Peyer's patch (tissue), 4 donors: ENCODE measurements at regions not wholly inside any gene's neighbourhood (a gene's known extent, or its start where the extent isn't known, plus 50 kb on each side); places are given as distances from the start of the nearest gene placed in this dataset.

Source experiments
- DNase-seq, 3 donors: peaks; one replicate each; pipeline ENCODE4 v3.0.0-alpha.2; 2017 to 2019
- H3K27ac ChIP-seq, 4 donors: fragments of 200-600 bp; sonication (generic); one replicate each; pipeline ENCODE4 v1.5.1; 2016 to 2019
- H3K27me3 ChIP-seq, 2 donors: fragments of 200-600 bp; sonication (generic); one replicate each; pipeline ENCODE4 v1.5.1; 2019
- H3K36me3 ChIP-seq, 3 donors: fragments of 200-600 bp; sonication (generic); one replicate each; pipeline ENCODE4 v1.5.1; 2016 to 2019
- H3K4me1 ChIP-seq, 4 donors: fragments of 200-600 bp; sonication (generic); one replicate each; pipeline ENCODE4 v1.5.1; 2016 to 2019
- H3K4me3 ChIP-seq, 4 donors: fragments of 200-600 bp; sonication (generic); 1 replicate in 3 of 4; 2 replicates in 1 of 4; pipeline ENCODE4 v1.5.1; 2016 to 2019; ENCODE audit warnings: mild to moderate bottlenecking in 1 of 4
- H3K9me3 ChIP-seq, 4 donors: fragments of 200-600 bp; sonication (generic); one replicate each; pipeline ENCODE4 v1.5.1; 2016 to 2019; ENCODE audit warnings: mild to moderate bottlenecking in 1 of 4
- POLR2A ChIP-seq, 2 donors: fragments of 450-650 bp; IDR thresholded peaks; one replicate each; pipeline ENCODE4 v1.5.1; 2017; ENCODE audit warnings: antibody characterized with exemption in 2 of 2, mild to moderate bottlenecking in 2 of 2, moderate library complexity in 2 of 2
- TF ChIP-seq, protein P1 (sequence below), 6 experiments: fragments of 450-650 bp in 4 of 6; fragments of 200-600 bp in 2 of 6; sonication (generic) in 1 of 6; IDR thresholded peaks; one replicate each; pipeline ENCODE4 v1.5.1; 2017 to 2019; ENCODE audit warnings: antibody characterized with exemption in 6 of 6, mild to moderate bottlenecking in 3 of 6, moderate library complexity in 1 of 6

DNA sequence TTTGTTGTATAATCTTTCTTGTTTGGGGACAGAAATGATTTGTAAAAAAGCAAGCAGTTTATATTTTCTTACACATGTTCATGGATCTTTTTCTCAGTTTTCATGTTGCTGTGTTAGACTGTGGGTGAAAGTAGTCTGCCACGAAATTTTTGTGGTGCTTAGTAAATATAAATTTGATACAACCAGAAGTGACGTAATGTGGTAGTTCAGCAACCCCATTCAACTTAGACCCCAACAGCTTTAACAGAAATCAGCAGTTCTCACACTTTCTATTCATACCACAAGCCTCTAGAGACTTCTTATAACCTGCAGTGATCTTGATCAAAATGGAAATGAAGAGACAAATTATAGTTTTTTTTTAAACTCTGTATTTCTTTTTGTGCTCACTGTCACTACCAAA, 120.2 kb upstream of the IGSF10 start:
- H3K36me3 ChIP-seq: no peaks in the 10 kb centered on the region
- H3K4me1 ChIP-seq: no peaks in the 10 kb centered on the region
- no peaks in the 10 kb centered on the region for H3K9me3 ChIP-seq
- H3K27me3 ChIP-seq: no peaks in the 10 kb centered on the region
- H3K4me3 ChIP-seq: no peak overlapping the region
- no peak for DNase-seq
- TF ChIP-seq, protein P1, sequence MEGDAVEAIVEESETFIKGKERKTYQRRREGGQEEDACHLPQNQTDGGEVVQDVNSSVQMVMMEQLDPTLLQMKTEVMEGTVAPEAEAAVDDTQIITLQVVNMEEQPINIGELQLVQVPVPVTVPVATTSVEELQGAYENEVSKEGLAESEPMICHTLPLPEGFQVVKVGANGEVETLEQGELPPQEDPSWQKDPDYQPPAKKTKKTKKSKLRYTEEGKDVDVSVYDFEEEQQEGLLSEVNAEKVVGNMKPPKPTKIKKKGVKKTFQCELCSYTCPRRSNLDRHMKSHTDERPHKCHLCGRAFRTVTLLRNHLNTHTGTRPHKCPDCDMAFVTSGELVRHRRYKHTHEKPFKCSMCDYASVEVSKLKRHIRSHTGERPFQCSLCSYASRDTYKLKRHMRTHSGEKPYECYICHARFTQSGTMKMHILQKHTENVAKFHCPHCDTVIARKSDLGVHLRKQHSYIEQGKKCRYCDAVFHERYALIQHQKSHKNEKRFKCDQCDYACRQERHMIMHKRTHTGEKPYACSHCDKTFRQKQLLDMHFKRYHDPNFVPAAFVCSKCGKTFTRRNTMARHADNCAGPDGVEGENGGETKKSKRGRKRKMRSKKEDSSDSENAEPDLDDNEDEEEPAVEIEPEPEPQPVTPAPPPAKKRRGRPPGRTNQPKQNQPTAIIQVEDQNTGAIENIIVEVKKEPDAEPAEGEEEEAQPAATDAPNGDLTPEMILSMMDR (IDR thresholded peaks at IDR 0.05): no peak
- no peak for TF ChIP-seq POLR2A (IDR thresholded peaks at IDR 0.05)
- H3K27ac ChIP-seq: no peak overlapping the region

DNA sequence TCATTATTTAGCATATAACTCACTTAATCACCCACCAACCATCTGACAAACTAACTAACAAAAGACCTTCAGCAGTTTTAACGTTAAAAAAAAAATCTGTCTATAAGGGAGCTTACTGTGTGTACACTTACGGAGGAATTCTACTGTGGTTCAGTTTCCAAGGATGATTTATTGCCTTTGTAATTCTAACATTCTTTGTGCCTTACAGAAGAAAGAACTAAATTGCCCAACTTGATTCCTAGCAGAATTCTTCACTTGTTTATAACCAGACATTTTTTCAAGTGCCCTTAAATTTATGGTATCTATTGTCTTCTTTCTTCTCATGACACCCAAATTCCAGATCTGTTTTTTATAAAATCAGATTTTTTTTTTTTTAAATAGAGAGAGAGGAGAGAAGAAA, 119.7 kb upstream of the IGSF10 start:
- H3K27ac ChIP-seq: no peak overlapping the region
- TF ChIP-seq, protein P1 (IDR thresholded peaks at IDR 0.05): no peak
- TF ChIP-seq POLR2A (IDR thresholded peaks at IDR 0.05): no peak
- H3K27me3 ChIP-seq: no peaks in the 10 kb centered on the region
- DNase-seq: no peak
- no peak overlapping the region for H3K4me3 ChIP-seq
- H3K9me3 ChIP-seq: no peaks in the 10 kb centered on the region
- no peaks in the 10 kb centered on the region for H3K4me1 ChIP-seq
- H3K36me3 ChIP-seq: no peaks in the 10 kb centered on the region

DNA sequence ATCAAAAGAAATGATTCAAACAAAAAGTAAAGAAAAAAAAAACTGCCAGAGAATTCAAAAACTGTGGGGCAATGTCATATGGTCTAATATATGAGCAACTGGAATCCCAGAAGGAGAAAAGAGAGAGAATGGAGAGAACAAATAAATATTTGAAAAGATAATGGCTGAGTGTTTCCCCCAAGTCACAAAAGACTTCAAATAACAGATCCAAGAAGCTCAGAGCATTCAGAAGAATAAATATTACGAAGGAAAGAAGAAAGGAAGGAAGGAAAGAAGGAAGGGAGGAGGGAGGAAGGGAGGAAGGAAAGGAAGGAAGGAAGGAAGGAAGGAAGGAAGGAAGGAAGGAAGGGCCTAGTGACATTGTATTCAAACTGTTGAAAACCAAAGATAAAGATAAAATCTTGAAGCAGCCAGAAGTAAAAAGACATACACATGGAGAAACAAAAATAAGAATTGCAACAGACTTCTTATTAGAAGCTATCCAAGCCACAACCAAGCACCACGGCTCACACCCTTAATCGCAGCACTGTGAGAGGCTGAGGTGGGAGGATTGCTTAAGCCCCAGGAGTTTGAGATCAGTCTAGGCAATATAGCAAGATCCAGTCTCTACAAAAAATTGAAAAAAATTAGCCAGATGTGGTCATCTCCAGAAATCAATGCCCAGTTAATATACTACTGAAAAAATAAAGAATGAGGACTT, 118.9 kb upstream of the IGSF10 start:
- Histone ChIP-seq H3K27ac (no peak overlapping the region), H3K9me3 (no peaks in the 10 kb centered on the region), H3K36me3 (no peaks in the 10 kb centered on the region), H3K4me3 (no peak overlapping the region), H3K27me3 (no peaks in the 10 kb centered on the region), H3K4me1 (no peaks in the 10 kb centered on the region)
- DNase-seq: no peak
- TF ChIP-seq, protein P1 (IDR thresholded peaks at IDR 0.05): no peak
- no peak for TF ChIP-seq POLR2A (IDR thresholded peaks at IDR 0.05)

DNA sequence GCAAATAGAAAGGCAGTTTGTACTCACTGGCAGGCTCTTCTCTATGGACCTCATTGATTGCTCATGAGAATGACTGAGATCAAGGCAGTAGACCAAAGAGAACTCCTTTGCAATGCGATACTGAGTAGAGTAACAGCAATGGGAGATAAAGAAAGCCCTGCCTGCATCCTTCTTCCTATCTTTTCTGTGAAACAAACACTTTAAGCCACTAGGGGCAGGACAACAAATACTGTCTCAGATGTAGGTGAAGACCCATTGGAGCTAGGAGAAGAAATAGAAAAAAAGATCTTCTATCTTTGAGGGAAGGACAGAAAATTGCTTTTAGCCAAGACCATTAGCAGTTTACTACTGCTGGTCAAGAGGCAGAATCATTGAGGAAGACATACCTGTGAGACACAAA, 117.6 kb upstream of the IGSF10 start:
- Histone ChIP-seq H3K4me3 (no peak overlapping the region), H3K4me1 (no peaks in the 10 kb centered on the region), H3K36me3 (no peaks in the 10 kb centered on the region), H3K9me3 (no peaks in the 10 kb centered on the region), H3K27me3 (no peaks in the 10 kb centered on the region), H3K27ac (no peak overlapping the region)
- DNase-seq: no peak
- TF ChIP-seq POLR2A (IDR thresholded peaks at IDR 0.05): no peak
- TF ChIP-seq, protein P1 (IDR thresholded peaks at IDR 0.05): no peak

DNA sequence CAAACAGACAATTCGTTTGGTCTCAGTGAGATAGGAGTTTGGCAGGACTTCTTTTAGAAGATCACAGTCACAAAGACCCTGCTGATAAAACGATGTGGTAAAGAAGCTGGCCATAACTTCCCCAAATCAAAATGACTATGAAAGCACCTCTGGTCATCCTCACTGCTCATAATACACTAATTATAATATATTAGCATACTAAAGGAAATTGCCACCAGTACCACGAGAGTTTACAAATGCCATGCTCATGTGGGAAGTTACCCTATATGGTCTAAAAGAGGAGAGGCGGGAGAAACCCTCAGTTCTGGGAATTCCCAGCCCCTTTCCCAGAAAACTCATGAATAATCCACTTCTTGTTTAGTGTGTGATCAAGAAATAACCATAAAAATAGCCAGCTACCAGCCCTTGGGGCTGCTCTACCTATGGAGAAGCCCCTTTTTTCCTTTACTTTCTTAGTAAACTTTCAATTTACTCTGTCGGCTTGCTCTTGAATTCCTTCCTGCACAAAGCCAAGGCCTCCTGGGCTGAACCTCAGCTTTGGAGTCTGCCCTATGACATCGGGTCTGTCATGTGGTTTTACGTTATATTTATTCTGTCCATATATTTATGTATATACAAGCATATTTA, 115.8 kb upstream of the IGSF10 start:
- TF ChIP-seq, protein P1 (IDR thresholded peaks at IDR 0.05): no peak
- no peak for TF ChIP-seq POLR2A (IDR thresholded peaks at IDR 0.05)
- Histone ChIP-seq H3K27ac (no peak overlapping the region), H3K9me3 (no peaks in the 10 kb centered on the region), H3K27me3 (no peaks in the 10 kb centered on the region), H3K36me3 (no peaks in the 10 kb centered on the region), H3K4me3 (no peak overlapping the region), H3K4me1 (no peaks in the 10 kb centered on the region)
- no peak for DNase-seq
